GM23338 (cell line): ENCODE measurements at regions not wholly inside any gene's neighbourhood (a gene's known extent, or its start where the extent isn't known, plus 50 kb on each side); places are given as distances from the start of the nearest gene placed in this dataset.

Source experiments
- ATAC-seq: fragments of 200-7000 bp; cut with Tn5 transposase; 3 replicates; pipeline ENCODE4 v1.9.1; 2020
- DNase-seq: peaks from one replicate; pipeline ENCODE4 v3.0.0-alpha.2; 2015; ENCODE audit warnings: low spot score
- H2AFZ ChIP-seq: fragments of 200-600 bp; sonication (generic); 2 replicates; pipeline ENCODE4 v1.8.0; 2016; ENCODE audit warnings: antibody characterized with exemption, mild to moderate bottlenecking, moderate library complexity
- H3F3A ChIP-seq: fragments of 200-600 bp; sonication (generic); replicated peaks from 2 replicates; pipeline ENCODE4 v1.8.0; 2017; ENCODE audit warnings: antibody characterized with exemption, mixed run types, low read depth
- H3K27ac ChIP-seq: fragments of 200-600 bp; sonication (generic); 2 replicates; pipeline ENCODE4 v1.6.1; 2016; ENCODE audit warnings: low read depth
- H3K27me3 ChIP-seq: fragments of 200-600 bp; sonication (generic); 2 replicates; pipeline ENCODE4 v1.8.0; 2016; ENCODE audit warnings: mild to moderate bottlenecking, mixed run types, moderate library complexity; ENCODE audit not compliant: insufficient read depth
- H3K36me3 ChIP-seq: fragments of 200-600 bp; sonication (generic); 2 replicates; pipeline ENCODE4 v1.8.0; 2016; ENCODE audit warnings: mild to moderate bottlenecking; ENCODE audit not compliant: insufficient read depth
- H3K4me1 ChIP-seq: fragments of 200-600 bp; sonication (generic); 2 replicates; pipeline ENCODE4 v1.8.0; 2016; ENCODE audit warnings: mild to moderate bottlenecking, moderate library complexity; ENCODE audit not compliant: insufficient read depth
- H3K4me2 ChIP-seq: fragments of 200-600 bp; sonication (generic); 2 replicates; pipeline ENCODE4 v1.7.1; 2017; ENCODE audit warnings: mixed run types
- H3K4me3 ChIP-seq: fragments of 200-600 bp; sonication (generic); 2 replicates; pipeline ENCODE4 v1.6.1; 2016; ENCODE audit warnings: mixed run types
- H3K79me2 ChIP-seq: fragments of 200-600 bp; sonication (generic); replicated peaks from 2 replicates; pipeline ENCODE4 v1.8.0; 2017; ENCODE audit warnings: mild to moderate bottlenecking; ENCODE audit not compliant: insufficient read depth
- H3K9me2 ChIP-seq: fragments of 200-600 bp; sonication (generic); 2 replicates; pipeline ENCODE4 v1.8.0; 2017; ENCODE audit not compliant: insufficient read depth
- H4K20me1 ChIP-seq: fragments of 200-600 bp; sonication (generic); replicated peaks from 2 replicates; pipeline ENCODE4 v1.8.0; 2017; ENCODE audit warnings: mild to moderate bottlenecking; ENCODE audit not compliant: insufficient read depth
- H3K27ac Mint-ChIP-seq: 2 replicates; pipeline ENCODE4 v1.8.0; 2020; ENCODE audit warnings: inconsistent platforms, mild to moderate bottlenecking, moderate library complexity, mixed read lengths
- H3K27me3 Mint-ChIP-seq: 3 replicates; pipeline ENCODE4 v1.8.0; 2022; ENCODE audit warnings: low read depth, mild to moderate bottlenecking, moderate library complexity, mixed read lengths, inconsistent platforms; ENCODE audit not compliant: insufficient read depth, poor library complexity
- H3K36me3 Mint-ChIP-seq: 3 replicates; pipeline ENCODE4 v1.8.0; 2021; ENCODE audit warnings: low read depth, mild to moderate bottlenecking, inconsistent platforms, moderate library complexity, mixed read lengths
- H3K4me1 Mint-ChIP-seq: 3 replicates; pipeline ENCODE4 v1.8.0; 2020; ENCODE audit warnings: mild to moderate bottlenecking, inconsistent platforms, mixed read lengths
- H3K4me3 Mint-ChIP-seq: 3 replicates; pipeline ENCODE4 v1.8.0; 2021; ENCODE audit warnings: moderate library complexity, mild to moderate bottlenecking, inconsistent platforms, mixed read lengths
- H3K9me3 Mint-ChIP-seq: 3 replicates; pipeline ENCODE4 v1.8.0; 2020; ENCODE audit warnings: moderate library complexity, mild to moderate bottlenecking, inconsistent platforms, mixed read lengths
- EZH2 ChIP-seq: fragments of 200-600 bp; sonication (generic); IDR thresholded peaks from one replicate; pipeline ENCODE4 v1.8.0; 2017; ENCODE audit warnings: antibody characterized with exemption, mild to moderate bottlenecking, low read depth; ENCODE audit not compliant: unreplicated experiment
- EZH2phosphoT487 ChIP-seq: fragments of 200-600 bp; sonication (generic); IDR thresholded peaks from one replicate; pipeline ENCODE4 v1.8.1; 2018; ENCODE audit warnings: antibody characterized with exemption; ENCODE audit not compliant: unreplicated experiment
- JUNB ChIP-seq: IDR thresholded peaks from one replicate; pipeline ENCODE4 v1.6.1; 2016; ENCODE audit warnings: antibody characterized with exemption; ENCODE audit not compliant: unreplicated experiment
- NANOG ChIP-seq: IDR thresholded peaks from 2 replicates; pipeline ENCODE4 v1.6.1; 2016; ENCODE audit warnings: antibody characterized with exemption, borderline replicate concordance
- POLR2AphosphoS5 ChIP-seq: IDR thresholded peaks from 2 replicates; pipeline ENCODE4 v1.6.1; 2016; ENCODE audit warnings: antibody characterized with exemption, low read depth
- STAT1 ChIP-seq: IDR thresholded peaks from one replicate; pipeline ENCODE4 v1.6.1; 2016; ENCODE audit warnings: antibody characterized with exemption; ENCODE audit not compliant: unreplicated experiment
- ZNF331 ChIP-seq: fragments of 250-450 bp; sonication (Bioruptor Pico); IDR thresholded peaks from 2 replicates; pipeline ENCODE4 v1.5.0; 2020; ENCODE audit warnings: low read depth, mild to moderate bottlenecking, moderate library complexity
- TF ChIP-seq, protein P1 (sequence below), 2 experiments: fragments of 200-600 bp in 1 of 2; sonication (generic) in 1 of 2; conservative IDR thresholded peaks; 2 replicates each; pipeline versions ENCODE4 v1.5.1 to v1.6.1; 2016 to 2017; ENCODE audit warnings: antibody characterized with exemption in 2 of 2, low read depth in 2 of 2, mild to moderate bottlenecking in 2 of 2, moderate library complexity in 1 of 2
- TF ChIP-seq, protein P2 (sequence below): IDR thresholded peaks from 2 replicates; pipeline ENCODE4 v1.6.1; 2016; ENCODE audit warnings: antibody characterized with exemption
- TF ChIP-seq, protein P3 (sequence below): fragments of 250-450 bp; sonication (Bioruptor Pico); IDR thresholded peaks from 2 replicates; pipeline ENCODE4 v1.5.0; 2020; ENCODE audit warnings: mild to moderate bottlenecking, moderate library complexity

DNA sequence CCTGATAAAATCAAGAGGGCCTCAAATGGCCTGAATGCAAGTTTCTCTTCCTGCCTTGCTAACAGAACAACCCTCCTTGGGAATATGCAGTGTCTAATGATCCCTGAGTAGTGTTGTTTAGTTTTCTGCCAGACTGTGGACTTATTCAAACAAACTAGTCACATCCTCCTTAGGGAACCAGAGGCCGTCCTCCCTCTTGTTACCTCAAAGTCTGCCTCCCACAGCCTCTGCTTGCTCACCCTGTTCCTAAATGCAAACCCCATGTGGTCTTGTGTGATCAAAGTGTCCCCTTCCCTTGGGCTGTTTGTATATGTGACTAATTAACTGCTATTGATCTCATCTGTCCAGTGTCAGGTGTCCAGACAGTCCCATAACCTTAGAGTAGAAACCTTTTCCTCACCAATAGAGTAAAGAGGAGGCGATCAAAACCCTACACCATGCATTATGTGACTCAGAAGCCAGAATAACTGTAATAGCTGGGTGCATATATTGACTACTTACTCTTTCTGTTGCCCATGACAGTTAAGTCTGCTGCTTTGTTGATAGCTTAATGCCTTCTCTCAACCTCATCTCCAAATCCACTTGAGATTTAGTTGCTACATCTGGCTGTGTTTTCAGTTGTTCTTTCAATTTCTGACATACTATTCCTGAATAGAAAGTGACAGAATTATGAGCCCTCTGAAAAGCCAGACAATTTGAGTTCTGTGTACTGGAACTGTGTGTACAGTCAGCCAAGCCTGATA lies 473.0 kb upstream of the NWD2 start:
- H3K79me2 ChIP-seq: no peaks in the 10 kb centered on the region
- no peaks in the 10 kb centered on the region for H3K27me3 ChIP-seq
- no peak overlapping the region for H2AFZ ChIP-seq
- no peak for TF ChIP-seq STAT1
- TF ChIP-seq, protein P1, sequence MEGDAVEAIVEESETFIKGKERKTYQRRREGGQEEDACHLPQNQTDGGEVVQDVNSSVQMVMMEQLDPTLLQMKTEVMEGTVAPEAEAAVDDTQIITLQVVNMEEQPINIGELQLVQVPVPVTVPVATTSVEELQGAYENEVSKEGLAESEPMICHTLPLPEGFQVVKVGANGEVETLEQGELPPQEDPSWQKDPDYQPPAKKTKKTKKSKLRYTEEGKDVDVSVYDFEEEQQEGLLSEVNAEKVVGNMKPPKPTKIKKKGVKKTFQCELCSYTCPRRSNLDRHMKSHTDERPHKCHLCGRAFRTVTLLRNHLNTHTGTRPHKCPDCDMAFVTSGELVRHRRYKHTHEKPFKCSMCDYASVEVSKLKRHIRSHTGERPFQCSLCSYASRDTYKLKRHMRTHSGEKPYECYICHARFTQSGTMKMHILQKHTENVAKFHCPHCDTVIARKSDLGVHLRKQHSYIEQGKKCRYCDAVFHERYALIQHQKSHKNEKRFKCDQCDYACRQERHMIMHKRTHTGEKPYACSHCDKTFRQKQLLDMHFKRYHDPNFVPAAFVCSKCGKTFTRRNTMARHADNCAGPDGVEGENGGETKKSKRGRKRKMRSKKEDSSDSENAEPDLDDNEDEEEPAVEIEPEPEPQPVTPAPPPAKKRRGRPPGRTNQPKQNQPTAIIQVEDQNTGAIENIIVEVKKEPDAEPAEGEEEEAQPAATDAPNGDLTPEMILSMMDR (conservative IDR thresholded peaks at IDR 0.05; ENCODE audit: low read depth in 2 of 2): no peak
- no peak for TF ChIP-seq ZNF331 (CRISPR knock-in tag)
- TF ChIP-seq NANOG: no peak
- Mint-ChIP-seq H3K9me3 (no peaks in the 10 kb centered on the region; the same call in 2 of the 3 replicates), H3K27me3 (peaks cover 2% of the 10 kb centered on the region), H3K36me3 (no peaks in the 10 kb centered on the region), H3K4me3 (no peak overlapping the region), H3K27ac (no peak overlapping the region), H3K4me1 (peaks cover 4% of the 10 kb centered on the region; the same call in 1 of the 3 replicates)
- no peaks in the 10 kb centered on the region for H3F3A ChIP-seq
- H3K9me2 ChIP-seq: peaks cover 2% of the 10 kb centered on the region; the same call in 1 of the 2 replicates
- no peak overlapping the region for H3K27ac ChIP-seq
- no peak for ATAC-seq
- no peaks in the 10 kb centered on the region; the same call in 1 of the 2 replicates for H3K4me1 ChIP-seq
- H3K4me3 ChIP-seq: no peak overlapping the region
- H3K4me2 ChIP-seq: no peak overlapping the region
- H3K36me3 ChIP-seq: no peaks in the 10 kb centered on the region
- no peaks in the 10 kb centered on the region for H4K20me1 ChIP-seq
- DNase-seq: no peak

DNA sequence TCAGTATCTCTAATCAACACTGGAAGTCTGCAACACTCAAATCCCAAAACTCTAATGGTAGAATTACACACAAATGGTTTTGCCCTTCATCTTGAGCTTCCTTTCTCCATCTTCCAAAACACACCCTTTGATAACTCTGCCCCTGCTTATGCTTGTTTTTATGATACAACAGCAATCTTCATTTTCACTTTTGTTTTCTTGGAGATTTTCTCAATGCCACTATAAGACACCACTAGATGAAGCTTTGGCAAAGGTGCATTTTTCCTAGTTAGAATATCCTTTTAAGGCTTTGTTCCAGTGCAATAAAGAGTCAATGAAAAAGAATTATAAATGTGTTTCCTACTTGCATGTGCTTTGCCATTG lies 472.4 kb upstream of the NWD2 start:
- no peak overlapping the region for H2AFZ ChIP-seq
- no peaks in the 10 kb centered on the region for H3K79me2 ChIP-seq
- H3K4me3 Mint-ChIP-seq: no peak overlapping the region
- no peak overlapping the region for H3K27ac Mint-ChIP-seq
- TF ChIP-seq JUNB (no peak), EZH2phosphoT487 (no peak), EZH2 (no peak), POLR2AphosphoS5 (no peak)
- TF ChIP-seq, protein P2, sequence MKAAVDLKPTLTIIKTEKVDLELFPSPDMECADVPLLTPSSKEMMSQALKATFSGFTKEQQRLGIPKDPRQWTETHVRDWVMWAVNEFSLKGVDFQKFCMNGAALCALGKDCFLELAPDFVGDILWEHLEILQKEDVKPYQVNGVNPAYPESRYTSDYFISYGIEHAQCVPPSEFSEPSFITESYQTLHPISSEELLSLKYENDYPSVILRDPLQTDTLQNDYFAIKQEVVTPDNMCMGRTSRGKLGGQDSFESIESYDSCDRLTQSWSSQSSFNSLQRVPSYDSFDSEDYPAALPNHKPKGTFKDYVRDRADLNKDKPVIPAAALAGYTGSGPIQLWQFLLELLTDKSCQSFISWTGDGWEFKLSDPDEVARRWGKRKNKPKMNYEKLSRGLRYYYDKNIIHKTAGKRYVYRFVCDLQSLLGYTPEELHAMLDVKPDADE: no peak
- TF ChIP-seq, protein P3, sequence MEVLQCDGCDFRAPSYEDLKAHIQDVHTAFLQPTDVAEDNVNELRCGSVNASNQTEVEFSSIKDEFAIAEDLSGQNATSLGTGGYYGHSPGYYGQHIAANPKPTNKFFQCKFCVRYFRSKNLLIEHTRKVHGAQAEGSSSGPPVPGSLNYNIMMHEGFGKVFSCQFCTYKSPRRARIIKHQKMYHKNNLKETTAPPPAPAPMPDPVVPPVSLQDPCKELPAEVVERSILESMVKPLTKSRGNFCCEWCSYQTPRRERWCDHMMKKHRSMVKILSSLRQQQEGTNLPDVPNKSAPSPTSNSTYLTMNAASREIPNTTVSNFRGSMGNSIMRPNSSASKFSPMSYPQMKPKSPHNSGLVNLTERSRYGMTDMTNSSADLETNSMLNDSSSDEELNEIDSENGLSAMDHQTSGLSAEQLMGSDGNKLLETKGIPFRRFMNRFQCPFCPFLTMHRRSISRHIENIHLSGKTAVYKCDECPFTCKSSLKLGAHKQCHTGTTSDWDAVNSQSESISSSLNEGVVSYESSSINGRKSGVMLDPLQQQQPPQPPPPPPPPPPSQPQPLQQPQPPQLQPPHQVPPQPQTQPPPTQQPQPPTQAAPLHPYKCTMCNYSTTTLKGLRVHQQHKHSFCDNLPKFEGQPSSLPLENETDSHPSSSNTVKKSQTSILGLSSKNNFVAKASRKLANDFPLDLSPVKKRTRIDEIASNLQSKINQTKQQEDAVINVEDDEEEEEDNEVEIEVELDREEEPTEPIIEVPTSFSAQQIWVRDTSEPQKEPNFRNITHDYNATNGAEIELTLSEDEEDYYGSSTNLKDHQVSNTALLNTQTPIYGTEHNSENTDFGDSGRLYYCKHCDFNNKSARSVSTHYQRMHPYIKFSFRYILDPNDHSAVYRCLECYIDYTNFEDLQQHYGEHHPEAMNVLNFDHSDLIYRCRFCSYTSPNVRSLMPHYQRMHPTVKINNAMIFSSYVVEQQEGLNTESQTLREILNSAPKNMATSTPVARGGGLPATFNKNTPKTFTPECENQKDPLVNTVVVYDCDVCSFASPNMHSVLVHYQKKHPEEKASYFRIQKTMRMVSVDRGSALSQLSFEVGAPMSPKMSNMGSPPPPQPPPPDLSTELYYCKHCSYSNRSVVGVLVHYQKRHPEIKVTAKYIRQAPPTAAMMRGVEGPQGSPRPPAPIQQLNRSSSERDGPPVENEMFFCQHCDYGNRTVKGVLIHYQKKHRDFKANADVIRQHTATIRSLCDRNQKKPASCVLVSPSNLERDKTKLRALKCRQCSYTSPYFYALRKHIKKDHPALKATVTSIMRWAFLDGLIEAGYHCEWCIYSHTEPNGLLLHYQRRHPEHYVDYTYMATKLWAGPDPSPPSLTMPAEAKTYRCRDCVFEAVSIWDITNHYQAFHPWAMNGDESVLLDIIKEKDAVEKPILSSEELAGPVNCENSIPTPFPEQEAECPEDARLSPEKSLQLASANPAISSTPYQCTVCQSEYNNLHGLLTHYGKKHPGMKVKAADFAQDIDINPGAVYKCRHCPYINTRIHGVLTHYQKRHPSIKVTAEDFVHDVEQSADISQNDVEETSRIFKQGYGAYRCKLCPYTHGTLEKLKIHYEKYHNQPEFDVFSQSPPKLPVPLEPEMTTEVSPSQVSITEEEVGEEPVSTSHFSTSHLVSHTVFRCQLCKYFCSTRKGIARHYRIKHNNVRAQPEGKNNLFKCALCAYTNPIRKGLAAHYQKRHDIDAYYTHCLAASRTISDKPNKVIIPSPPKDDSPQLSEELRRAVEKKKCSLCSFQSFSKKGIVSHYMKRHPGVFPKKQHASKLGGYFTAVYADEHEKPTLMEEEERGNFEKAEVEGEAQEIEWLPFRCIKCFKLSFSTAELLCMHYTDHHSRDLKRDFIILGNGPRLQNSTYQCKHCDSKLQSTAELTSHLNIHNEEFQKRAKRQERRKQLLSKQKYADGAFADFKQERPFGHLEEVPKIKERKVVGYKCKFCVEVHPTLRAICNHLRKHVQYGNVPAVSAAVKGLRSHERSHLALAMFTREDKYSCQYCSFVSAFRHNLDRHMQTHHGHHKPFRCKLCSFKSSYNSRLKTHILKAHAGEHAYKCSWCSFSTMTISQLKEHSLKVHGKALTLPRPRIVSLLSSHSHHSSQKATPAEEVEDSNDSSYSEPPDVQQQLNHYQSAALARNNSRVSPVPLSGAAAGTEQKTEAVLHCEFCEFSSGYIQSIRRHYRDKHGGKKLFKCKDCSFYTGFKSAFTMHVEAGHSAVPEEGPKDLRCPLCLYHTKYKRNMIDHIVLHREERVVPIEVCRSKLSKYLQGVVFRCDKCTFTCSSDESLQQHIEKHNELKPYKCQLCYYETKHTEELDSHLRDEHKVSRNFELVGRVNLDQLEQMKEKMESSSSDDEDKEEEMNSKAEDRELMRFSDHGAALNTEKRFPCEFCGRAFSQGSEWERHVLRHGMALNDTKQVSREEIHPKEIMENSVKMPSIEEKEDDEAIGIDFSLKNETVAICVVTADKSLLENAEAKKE (CRISPR knock-in tag): no peak
- H3K4me3 ChIP-seq: no peak overlapping the region
- no peaks in the 10 kb centered on the region; the same call in 1 of the 2 replicates for H3K4me1 ChIP-seq
- H3F3A ChIP-seq: no peaks in the 10 kb centered on the region
- H3K27ac ChIP-seq: no peak overlapping the region
- no peaks in the 10 kb centered on the region; the same call in 2 of the 3 replicates for H3K9me3 Mint-ChIP-seq
- H4K20me1 ChIP-seq: no peaks in the 10 kb centered on the region
- H3K27me3 ChIP-seq: no peaks in the 10 kb centered on the region
- H3K36me3 ChIP-seq: no peaks in the 10 kb centered on the region
- H3K9me2 ChIP-seq: peaks cover 2% of the 10 kb centered on the region; the same call in 1 of the 2 replicates
- no peak for DNase-seq
- no peaks in the 10 kb centered on the region for H3K36me3 Mint-ChIP-seq
- H3K27me3 Mint-ChIP-seq: peaks cover 2% of the 10 kb centered on the region
- no peak for ATAC-seq
- no peak overlapping the region for H3K4me2 ChIP-seq
- peaks cover 4% of the 10 kb centered on the region; the same call in 1 of the 3 replicates for H3K4me1 Mint-ChIP-seq
